Left hindlimb (tissue), 1 donor: ENCODE measurements at regions not wholly inside any gene's neighbourhood (a gene's known extent, or its start where the extent isn't known, plus 50 kb on each side); places are given as distances from the start of the nearest gene placed in this dataset.
A peak's percentile ranks its signal among the peaks of the same experiment; 100 is the strongest.
"Not testable (repeated sequence)": the region's sequence is repeated elsewhere in the genome, so short reads cannot be mapped to it uniquely, and the experiment has no call there.

Experiments
- DNase-seq: peaks from one replicate; pipeline ENCODE4 v3.0.0-alpha.2; 2018

GRCh38 chr20:26091921-26092320 is 395.3 kb upstream of the ZNF337 start:
- not testable (repeated sequence) for DNase-seq

- not testable (repeated sequence) for DNase-seq
Measured at GRCh38 chr20:26086195-26086594, 389.5 kb upstream of the ZNF337 start.

DNA sequence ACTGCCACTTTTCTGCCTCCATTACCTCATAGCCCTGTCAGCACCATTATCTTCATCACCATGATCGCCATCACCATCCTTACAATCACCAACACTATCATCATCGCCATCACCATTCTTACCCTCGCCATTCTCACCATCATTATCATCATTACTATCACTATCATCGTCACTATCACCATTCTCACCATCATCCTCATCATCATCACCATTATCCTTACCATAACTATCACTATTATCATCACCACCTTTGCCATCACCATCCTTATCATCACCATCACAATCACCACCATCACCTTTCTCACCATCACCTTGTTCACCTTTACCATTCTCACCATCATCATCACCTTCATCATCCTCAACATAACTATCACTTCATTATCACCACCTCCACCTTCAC is 377.3 kb upstream of the ZNF337 start:
- DNase-seq, result not testable (repeated sequence)

DNA sequence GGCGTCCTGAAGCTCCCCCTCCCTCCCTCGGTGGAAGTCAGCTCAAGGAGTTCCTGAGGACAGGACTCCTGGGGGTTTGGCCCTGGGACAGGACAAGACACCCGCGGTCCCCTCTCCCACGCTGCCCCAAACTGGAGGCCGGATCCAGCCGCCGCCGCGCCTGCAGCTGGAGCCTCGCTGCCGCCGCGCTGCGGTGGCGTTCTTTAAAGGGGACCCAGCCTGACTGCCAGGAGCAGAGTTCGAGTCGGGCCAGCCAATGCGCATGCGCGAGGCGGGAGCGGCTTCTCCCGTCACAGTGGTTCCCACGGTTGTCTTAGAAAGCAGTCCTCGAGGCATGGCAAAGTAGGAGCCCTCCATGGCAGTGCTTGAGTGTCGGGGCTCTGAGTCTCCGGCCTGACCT is 362.7 kb upstream of the ZNF337 start:
- DNase-seq, result not testable (repeated sequence)

- not testable (repeated sequence) for DNase-seq
Measured at GRCh38 chr20:26058446-26058845, 361.8 kb upstream of the ZNF337 start.

DNA sequence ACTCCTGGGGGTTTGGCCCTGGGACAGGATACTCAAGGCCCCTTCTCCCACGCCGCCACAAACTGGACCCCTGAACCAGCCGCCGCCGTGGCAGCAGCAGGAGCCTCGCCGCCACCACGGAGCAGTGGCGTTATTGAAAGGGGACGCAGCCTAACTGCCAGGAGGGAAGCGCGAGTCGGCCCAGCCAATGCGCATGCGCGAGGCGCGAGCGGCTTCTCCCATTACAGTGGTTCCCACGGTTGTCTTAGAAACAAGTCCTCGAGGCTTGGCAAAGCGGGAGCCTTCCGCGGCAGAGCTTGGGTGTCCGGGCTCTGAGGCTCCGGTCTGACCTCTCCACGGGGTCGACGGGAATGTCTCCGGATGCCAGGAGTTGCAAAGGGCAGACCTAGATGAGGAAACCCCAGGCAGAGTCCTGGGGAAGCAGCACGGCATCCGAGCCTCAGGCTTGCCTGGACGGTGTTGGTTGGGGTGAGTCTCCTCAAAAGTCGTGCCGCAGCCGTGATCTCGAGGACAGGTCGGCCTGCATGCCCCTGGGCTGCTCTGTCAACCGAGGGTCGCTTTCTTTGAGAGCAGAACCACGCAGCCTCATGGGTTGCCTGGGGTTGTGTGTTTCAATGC is 360.6 kb upstream of the ZNF337 start:
- not testable (repeated sequence) for DNase-seq

- DNase-seq, result not testable (repeated sequence)
Measured at GRCh38 chr20:26025792-26026191, 329.1 kb upstream of the ZNF337 start.

DNA sequence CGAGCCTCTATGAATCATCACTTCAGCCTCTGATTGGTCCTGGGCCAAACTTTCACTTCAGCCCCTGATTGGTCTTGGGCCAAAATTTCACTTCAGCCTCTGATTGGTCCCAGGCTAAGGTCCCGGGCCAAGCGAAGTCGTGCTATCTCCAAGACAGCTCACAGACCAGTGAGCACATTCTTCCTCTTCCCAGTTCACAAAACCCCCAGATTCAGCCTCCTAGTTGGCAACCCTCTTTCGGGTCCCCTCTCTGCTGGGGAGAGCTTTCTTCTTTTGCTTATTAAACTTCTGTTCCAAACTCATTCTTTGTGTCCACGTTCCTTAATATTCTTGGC is 314.3 kb upstream of the ZNF337 start:
- DNase-seq, result not testable (repeated sequence)

GRCh38 chr20:26010224-26010941 is 313.7 kb upstream of the ZNF337 start:
- DNase-seq, result not testable (repeated sequence)

DNA sequence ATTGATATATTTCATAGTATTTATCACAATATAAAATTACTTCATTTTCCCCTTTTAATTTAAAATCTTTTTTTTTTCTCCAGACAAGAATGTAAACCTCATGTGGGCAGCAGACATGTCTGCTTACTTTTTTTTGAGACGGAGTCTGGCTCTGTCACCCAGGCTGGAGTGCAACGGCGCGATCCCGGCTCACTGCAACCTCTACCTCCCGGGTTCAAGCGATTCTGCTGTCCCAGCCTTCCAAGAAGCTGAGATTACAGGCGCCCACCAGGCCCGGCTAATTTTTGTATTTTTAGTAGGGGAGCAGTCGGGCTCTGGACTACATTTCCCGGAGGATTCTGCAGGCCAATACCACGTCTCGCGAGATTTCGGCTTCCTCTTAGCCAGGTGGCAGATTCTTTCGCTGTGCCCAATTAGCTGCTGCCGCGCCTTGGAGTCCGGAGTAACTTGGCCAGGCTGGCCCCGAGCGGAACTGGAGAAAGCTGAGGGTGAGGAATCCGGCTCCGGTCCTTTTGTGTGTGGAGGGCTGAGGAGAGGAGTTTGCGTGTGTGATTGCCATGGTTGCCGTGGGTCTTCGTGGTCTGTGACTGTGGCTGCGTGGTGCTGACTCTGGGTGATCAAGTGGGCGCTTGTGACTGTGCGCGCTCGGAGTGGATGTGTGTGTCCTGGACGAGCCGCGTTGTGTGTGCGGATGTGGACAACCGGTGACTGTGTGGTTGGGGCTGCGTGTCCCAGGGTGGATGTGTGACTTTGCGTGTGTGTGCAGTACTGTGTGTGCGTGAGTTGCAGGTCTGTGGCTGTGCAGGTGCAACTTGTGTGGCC is 313.0 kb upstream of the ZNF337 start:
- DNase-seq, result peak; percentile 81

DNA sequence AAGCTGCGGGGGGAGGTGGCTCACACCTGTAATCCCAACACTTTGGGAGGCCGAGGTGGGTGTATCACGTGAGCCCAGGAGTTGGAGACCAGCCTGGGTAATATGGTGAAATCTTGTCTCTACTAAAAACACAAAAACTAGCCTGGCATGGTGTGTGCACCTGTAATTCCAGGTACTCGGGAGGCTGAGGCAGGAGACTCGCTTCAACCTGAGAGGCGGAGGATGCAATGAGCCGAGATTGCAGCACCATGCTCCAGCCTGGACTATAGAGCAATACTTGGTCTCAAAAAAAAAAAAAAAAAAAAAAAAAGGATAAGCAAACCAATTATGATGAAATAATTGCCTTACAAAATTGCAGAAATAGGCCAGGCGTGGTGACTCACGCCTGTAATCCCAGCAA is 311.4 kb upstream of the ZNF337 start:
- not testable (repeated sequence) for DNase-seq

GRCh38 chr20:26006164-26006563 is 309.5 kb upstream of the ZNF337 start:
- DNase-seq, result not testable (repeated sequence)

- not testable (repeated sequence) for DNase-seq
Measured at GRCh38 chr20:26003959-26004358, 307.3 kb upstream of the ZNF337 start.

GRCh38 chr20:25997367-25998038 is 300.9 kb upstream of the ZNF337 start:
- not testable (repeated sequence) for DNase-seq

- no peak for DNase-seq
Measured at GRCh38 chr20:25992146-25992545, 295.5 kb upstream of the ZNF337 start.

- no peak for DNase-seq
Measured at GRCh38 chr20:25991756-25992130, 295.1 kb upstream of the ZNF337 start.

DNA sequence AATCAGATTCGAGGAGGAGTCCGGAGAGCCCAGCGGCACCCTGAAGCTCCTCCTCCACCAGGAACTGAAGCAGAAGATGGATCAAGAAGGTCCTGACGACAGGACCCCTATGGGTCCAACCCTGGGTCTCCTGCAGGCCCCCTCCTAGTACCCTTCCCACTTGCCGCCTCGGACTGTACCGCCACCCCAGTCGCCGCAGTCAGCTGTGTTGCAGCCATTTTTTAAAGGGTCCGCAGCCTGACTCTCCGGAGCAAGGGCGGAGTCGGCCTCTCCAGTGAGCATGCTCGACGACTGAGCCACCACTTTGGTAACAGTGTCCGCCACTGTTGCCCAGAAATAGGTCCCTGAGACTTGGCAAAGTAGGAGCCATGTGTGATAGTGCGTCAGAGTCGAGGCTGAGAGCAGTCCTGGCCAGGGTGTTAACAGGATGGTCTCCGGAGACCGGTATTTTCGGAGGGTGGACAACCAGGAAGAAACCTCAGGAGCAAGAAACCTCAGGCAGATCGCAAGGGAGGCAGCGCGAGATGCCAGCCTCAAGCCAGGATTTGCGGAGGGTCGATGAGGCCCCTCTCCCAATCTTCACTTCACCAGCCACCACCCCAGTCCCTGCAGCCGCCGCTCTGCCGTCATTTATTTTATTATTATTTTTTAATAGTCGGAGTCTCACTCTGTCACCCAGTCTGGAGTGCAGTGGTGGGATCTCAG is 294.6 kb upstream of the ZNF337 start:
- DNase-seq, result no peak

DNA sequence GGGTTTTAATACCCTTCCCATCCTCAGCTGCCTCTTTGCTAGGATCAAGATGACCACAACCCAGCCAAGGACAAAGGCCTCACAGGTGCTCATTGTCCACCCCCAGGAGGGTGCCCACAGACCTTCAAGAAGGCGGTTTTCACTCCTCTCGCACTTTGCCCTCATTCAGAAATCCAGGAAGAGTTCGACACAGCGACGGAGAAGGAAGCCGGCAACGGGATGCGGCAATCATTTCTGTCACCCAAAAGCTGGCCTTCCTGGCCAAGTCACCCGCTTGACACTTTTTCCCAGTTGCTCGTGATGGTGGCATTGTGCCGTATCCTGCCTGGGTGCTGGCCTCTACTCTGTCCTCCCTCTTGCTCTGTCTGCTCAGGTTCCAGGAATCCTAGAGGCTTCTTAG is 293.0 kb upstream of the ZNF337 start:
- DNase-seq, result not testable (repeated sequence)

- DNase-seq, result no peak
Measured at GRCh38 chr20:25989196-25989595, 292.5 kb upstream of the ZNF337 start.

GRCh38 chr20:25987928-25988560 is 291.4 kb upstream of the ZNF337 start:
- not testable (repeated sequence) for DNase-seq

DNA sequence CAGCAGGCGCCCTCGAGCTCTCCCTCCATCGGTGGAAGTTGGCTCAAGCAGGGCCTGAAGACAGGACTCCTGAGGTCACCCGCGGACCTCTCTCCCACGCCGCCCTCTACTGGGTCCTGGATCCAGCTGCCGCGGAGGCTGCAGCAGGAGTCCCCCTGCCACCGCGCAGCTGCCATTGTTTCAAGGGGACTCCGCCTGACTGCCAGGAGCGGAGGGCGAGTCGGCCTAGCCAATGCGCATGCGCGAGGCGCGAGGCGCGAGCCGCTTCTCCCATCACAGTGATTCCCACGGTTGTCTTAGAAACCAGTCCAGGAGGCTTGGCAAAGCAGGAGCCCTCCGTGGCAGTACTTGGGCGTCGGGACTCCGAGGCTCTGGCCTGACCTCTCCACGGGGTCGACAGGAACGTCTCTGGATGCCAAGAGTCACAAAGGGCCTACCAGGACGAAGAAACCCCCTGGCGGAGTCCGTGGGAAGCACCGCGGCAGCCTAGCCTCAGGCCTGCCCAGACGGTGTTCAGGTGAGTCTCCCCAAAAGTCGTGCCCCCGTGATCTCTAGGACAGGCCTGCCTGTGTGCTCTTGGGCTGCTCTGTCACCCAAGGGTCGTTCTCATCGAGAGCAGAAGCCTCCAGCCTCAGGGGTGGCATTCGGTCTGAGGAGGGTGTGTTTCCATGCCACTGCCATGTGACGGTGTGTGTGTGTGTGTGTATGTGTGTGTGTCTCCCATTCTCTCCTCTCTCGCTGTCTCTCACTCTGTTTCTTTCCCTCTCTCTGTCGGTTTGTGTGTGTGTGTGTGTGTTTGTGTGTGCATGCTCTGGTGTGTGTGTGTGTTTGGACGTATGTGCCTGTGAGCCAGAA is 290.6 kb upstream of the ZNF337 start:
- peak; percentile 61 for DNase-seq
